WTC11 (cell line): ENCODE measurements at regions not wholly inside any gene's neighbourhood (a gene's known extent, or its start where the extent isn't known, plus 50 kb on each side); places are given as distances from the start of the nearest gene placed in this dataset.

Experiments
- CTCF ChIP-seq: fragments of 200-600 bp; IDR thresholded peaks from 2 replicates; pipeline ENCODE4 v1.8.0; 2022; ENCODE audit warnings: antibody characterized with exemption
- ETV6 ChIP-seq: sonication (generic); formaldehyde crosslinking; IDR thresholded peaks from 2 replicates; pipeline ENCODE4 v1.8.1; 2022; ENCODE audit warnings: mild to moderate bottlenecking, missing genetic modification reagents
- JUN ChIP-seq: sonication (generic); formaldehyde crosslinking; IDR thresholded peaks from 2 replicates; pipeline ENCODE4 v1.8.0; 2023; ENCODE audit warnings: mild to moderate bottlenecking, missing genetic modification reagents
- SMAD4 ChIP-seq: sonication (generic); formaldehyde crosslinking; IDR thresholded peaks from 2 replicates; pipeline ENCODE4 v1.8.0; 2022; ENCODE audit warnings: mild to moderate bottlenecking, missing genetic modification reagents
- USF2 ChIP-seq: sonication (generic); formaldehyde crosslinking; IDR thresholded peaks from 2 replicates; pipeline ENCODE4 v1.8.1; 2023; ENCODE audit warnings: mild to moderate bottlenecking, missing genetic modification reagents, moderate library complexity
- ZNF138 ChIP-seq: sonication (generic); formaldehyde crosslinking; conservative IDR thresholded peaks from 2 replicates; pipeline ENCODE4 v1.8.1; 2022; ENCODE audit warnings: mild to moderate bottlenecking, moderate library complexity, missing genetic modification reagents

GRCh38 chr4:82232891-82233290 lies 140.9 kb downstream of the HNRNPD start:
- no peak for TF ChIP-seq ETV6 (CRISPR knock-in tag)
- no peak for TF ChIP-seq CTCF
- TF ChIP-seq USF2 (CRISPR knock-in tag): no peak
- TF ChIP-seq SMAD4 (CRISPR knock-in tag): no peak
- TF ChIP-seq JUN (CRISPR knock-in tag): no peak
- no peak for TF ChIP-seq ZNF138 (CRISPR knock-in tag)
